Colonic mucosa (tissue), 4 donors: ENCODE measurements at regions not wholly inside any gene's neighbourhood (a gene's known extent, or its start where the extent isn't known, plus 50 kb on each side); places are given as distances from the start of the nearest gene placed in this dataset.

Experiments used
- DNase-seq: peaks from one replicate; pipeline ENCODE4 v3.0.0-alpha.2; 2020
- H3K27ac ChIP-seq: fragments of 200-600 bp; one replicate; pipeline ENCODE4 v1.8.0; 2021
- H3K27me3 ChIP-seq: fragments of 200-600 bp; one replicate; pipeline ENCODE4 v1.8.0; 2021
- H3K36me3 ChIP-seq: fragments of 200-600 bp; one replicate; pipeline ENCODE4 v1.8.0; 2021
- H3K4me1 ChIP-seq: fragments of 200-600 bp; one replicate; pipeline ENCODE4 v1.8.0; 2021; ENCODE audit warnings: mild to moderate bottlenecking
- H3K4me3 ChIP-seq: fragments of 200-600 bp; one replicate; pipeline ENCODE4 v1.8.0; 2021
- H3K9ac ChIP-seq, 2 donors: one replicate each; pipeline ENCODE4 v1.7.0; 2013; ENCODE audit warnings: control low read depth in 2 of 2, low read depth in 2 of 2, low read length in 2 of 2
- H3K9me3 ChIP-seq: fragments of 200-600 bp; one replicate; pipeline ENCODE4 v1.8.0; 2021
- intact Hi-C: fragments of 100-400 bp; cut with DNase I; formaldehyde crosslinking; loops from one replicate; pipeline ENCODE4 v1.14.1; 2022
- TF ChIP-seq, protein P1 (sequence below): fragments of 200-600 bp; IDR thresholded peaks from one replicate; pipeline ENCODE4 v1.8.0; 2022; ENCODE audit warnings: antibody characterized with exemption, mild to moderate bottlenecking
- donor health status: healthy.
- donor health status: DM: no; HTN: no; CAD: no.
- donor health status: DM: no; HTN: no; CAD: no.

DNA sequence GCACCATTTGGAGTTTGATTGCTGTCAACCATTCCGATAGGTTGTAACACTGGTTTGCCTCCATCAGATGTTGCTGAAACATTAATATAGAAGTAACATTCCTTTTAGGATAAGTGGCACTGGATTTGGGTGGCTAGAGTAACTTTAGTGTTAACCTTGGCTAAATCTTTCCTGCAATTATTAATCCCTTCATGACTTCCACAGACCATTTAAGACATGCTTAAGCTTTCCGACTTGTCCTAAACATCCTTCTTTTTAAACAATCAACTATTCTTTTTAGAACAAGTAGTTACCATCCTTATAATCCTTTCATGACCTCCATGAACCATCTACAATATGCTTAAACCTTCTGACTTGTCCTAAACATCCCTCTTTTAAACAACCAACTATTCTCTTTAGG lies 465.5 kb downstream of the DCDC2C start:
- H3K27me3 ChIP-seq, result no peaks in the 10 kb centered on the region
- no peak overlapping the region for H3K9ac ChIP-seq
- no peak overlapping the region for H3K27ac ChIP-seq
- no peaks in the 10 kb centered on the region for H3K4me1 ChIP-seq
- intact Hi-C loops, result no loop called here
- H3K4me3 ChIP-seq, result no peak overlapping the region
- TF ChIP-seq, protein P1, sequence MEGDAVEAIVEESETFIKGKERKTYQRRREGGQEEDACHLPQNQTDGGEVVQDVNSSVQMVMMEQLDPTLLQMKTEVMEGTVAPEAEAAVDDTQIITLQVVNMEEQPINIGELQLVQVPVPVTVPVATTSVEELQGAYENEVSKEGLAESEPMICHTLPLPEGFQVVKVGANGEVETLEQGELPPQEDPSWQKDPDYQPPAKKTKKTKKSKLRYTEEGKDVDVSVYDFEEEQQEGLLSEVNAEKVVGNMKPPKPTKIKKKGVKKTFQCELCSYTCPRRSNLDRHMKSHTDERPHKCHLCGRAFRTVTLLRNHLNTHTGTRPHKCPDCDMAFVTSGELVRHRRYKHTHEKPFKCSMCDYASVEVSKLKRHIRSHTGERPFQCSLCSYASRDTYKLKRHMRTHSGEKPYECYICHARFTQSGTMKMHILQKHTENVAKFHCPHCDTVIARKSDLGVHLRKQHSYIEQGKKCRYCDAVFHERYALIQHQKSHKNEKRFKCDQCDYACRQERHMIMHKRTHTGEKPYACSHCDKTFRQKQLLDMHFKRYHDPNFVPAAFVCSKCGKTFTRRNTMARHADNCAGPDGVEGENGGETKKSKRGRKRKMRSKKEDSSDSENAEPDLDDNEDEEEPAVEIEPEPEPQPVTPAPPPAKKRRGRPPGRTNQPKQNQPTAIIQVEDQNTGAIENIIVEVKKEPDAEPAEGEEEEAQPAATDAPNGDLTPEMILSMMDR, result no peak
- DNase-seq, result no peak
- H3K36me3 ChIP-seq, result no peaks in the 10 kb centered on the region
- no peaks in the 10 kb centered on the region for H3K9me3 ChIP-seq

DNA sequence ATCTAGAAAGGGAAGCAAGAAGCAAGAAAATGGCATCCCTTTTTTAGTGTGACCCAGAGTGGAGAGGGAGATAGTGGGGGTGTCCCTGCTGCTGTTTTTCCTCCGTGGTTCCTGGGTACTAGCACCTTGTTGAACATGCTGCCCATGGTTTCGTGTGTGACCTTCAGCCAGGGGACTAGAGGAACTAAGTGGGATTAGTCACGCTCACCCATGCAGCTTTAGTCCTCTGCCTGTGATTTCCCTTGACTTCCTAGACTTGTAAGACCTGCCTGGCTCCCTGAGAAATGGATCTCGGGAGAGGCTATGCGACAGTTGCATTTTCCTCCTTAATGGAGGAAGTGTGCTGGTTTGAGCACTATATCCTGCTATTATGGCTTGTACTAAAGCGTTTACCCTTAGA lies 471.4 kb downstream of the DCDC2C start:
- TF ChIP-seq, protein P1, result no peak
- Histone ChIP-seq H3K4me1 (no peaks in the 10 kb centered on the region), H3K27me3 (no peaks in the 10 kb centered on the region), H3K9ac (no peak overlapping the region), H3K4me3 (no peak overlapping the region), H3K36me3 (no peaks in the 10 kb centered on the region), H3K27ac (no peak overlapping the region), H3K9me3 (no peaks in the 10 kb centered on the region)
- intact Hi-C loops, result no loop called here
- DNase-seq, result no peak

DNA sequence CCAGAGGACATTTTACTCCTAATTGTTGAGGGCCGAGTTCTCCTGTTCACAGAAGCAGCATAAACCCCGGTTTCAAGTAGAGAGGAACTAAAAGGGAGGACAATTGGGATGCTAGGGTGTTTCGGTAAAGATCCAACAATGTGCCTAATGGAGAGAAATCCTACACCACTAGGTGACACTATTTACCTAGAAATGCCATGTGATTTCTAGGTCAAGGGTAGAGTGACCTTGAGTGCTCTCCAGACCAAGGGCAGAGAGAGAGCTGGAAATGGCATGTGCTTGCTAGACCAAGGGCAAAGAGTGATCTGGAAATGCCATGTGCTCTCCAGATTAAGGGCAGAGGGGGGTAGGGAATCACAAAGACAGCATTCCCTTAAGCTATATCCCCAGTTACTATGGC lies 472.0 kb downstream of the DCDC2C start:
- no peak for DNase-seq
- H3K9ac ChIP-seq, result no peak overlapping the region
- no peak overlapping the region for H3K4me3 ChIP-seq
- H3K4me1 ChIP-seq, result no peaks in the 10 kb centered on the region
- no peaks in the 10 kb centered on the region for H3K27me3 ChIP-seq
- intact Hi-C loops, result no loop called here
- no peak overlapping the region for H3K27ac ChIP-seq
- H3K9me3 ChIP-seq, result no peaks in the 10 kb centered on the region
- no peaks in the 10 kb centered on the region for H3K36me3 ChIP-seq
- TF ChIP-seq, protein P1, result no peak

DNA sequence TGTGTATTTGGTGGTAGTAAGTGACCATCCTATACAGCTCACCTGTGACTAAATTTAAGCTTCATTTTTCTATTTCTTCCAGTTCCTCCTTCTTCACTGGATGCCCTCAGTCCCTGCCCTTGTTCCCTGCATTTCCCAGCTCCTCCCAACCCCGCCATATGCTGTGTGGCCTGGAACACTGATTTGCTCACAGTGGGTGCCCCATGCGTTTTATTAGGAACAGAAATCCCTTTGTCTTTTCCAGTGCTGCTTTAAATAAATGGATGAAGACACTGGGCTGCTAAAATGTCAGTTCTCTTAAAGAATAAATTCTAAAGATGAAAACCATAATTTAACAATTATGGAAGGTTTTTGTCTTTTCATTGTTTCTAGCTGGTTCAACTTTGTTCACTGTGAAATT lies 477.3 kb downstream of the DCDC2C start:
- TF ChIP-seq, protein P1, result no peak
- Histone ChIP-seq H3K9me3 (no peaks in the 10 kb centered on the region), H3K9ac (no peak overlapping the region), H3K27ac (no peak overlapping the region), H3K27me3 (no peaks in the 10 kb centered on the region), H3K4me3 (no peak overlapping the region), H3K36me3 (no peaks in the 10 kb centered on the region), H3K4me1 (no peaks in the 10 kb centered on the region)
- DNase-seq, result no peak
- intact Hi-C loops, result no loop called here

DNA sequence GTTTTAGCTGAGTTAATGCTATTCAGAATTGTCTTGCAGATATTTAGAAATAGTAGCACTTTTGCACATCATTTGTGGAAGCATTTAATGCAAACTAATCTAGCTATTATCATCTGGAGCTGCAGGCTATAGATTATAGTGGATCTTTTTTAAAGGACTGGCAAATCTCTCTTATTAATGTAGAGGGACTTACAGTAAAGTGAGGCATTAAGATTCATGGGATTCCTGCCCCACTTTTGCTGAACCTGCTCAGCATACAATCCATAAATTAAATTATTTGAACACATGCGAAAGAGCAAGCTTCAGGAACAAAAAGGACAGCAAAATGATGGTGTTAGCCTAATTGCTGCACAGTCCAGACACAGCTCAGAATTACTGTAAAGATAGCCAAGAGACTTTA lies 477.7 kb downstream of the DCDC2C start:
- no peak for DNase-seq
- H3K9ac ChIP-seq, result no peak overlapping the region
- H3K9me3 ChIP-seq, result no peaks in the 10 kb centered on the region
- H3K36me3 ChIP-seq, result no peaks in the 10 kb centered on the region
- no peak overlapping the region for H3K4me3 ChIP-seq
- no peaks in the 10 kb centered on the region for H3K27me3 ChIP-seq
- H3K4me1 ChIP-seq, result no peaks in the 10 kb centered on the region
- no peak overlapping the region for H3K27ac ChIP-seq
- intact Hi-C loops, result no loop called here
- TF ChIP-seq, protein P1, result no peak

DNA sequence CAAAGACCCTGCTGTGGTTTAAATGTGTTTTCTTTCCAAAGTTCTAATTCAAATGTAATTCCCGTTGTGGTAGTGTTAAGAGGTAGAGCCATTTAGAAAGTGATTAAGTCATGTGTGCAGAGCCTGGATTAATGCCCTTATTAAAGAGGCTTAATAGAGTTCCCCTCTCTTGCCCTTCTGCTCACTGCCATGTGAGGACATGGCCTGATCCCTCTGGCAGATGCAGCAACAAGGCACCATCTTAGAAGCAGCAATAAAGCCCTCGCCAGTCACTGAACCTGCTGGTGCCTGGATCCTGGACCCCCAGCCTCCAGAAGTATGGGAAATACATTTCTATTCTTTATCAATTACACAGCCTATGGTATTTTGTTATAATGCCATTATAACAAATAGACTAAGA lies 485.2 kb downstream of the DCDC2C start:
- TF ChIP-seq, protein P1, result no peak
- no peaks in the 10 kb centered on the region for H3K9me3 ChIP-seq
- intact Hi-C loops, result no loop called here
- no peaks in the 10 kb centered on the region for H3K27me3 ChIP-seq
- H3K9ac ChIP-seq, result no peak overlapping the region
- H3K4me3 ChIP-seq, result no peak overlapping the region
- no peaks in the 10 kb centered on the region for H3K4me1 ChIP-seq
- H3K27ac ChIP-seq, result no peak overlapping the region
- no peaks in the 10 kb centered on the region for H3K36me3 ChIP-seq
- no peak for DNase-seq
